GM19043 (cell line): ENCODE measurements at regions not wholly inside any gene's neighbourhood (a gene's known extent, or its start where the extent isn't known, plus 50 kb on each side); places are given as distances from the start of the nearest gene placed in this dataset.
"Not testable (repeated sequence)": the region's sequence is repeated elsewhere in the genome, so short reads cannot be mapped to it uniquely, and the experiment has no call there.

Experiments
- ATAC-seq: cut with Tn5 transposase; IDR thresholded peaks from one replicate; pipeline ENCODE4 v1.9.1; 2021; ENCODE audit warnings: low read depth; ENCODE audit not compliant: unreplicated experiment

DNA sequence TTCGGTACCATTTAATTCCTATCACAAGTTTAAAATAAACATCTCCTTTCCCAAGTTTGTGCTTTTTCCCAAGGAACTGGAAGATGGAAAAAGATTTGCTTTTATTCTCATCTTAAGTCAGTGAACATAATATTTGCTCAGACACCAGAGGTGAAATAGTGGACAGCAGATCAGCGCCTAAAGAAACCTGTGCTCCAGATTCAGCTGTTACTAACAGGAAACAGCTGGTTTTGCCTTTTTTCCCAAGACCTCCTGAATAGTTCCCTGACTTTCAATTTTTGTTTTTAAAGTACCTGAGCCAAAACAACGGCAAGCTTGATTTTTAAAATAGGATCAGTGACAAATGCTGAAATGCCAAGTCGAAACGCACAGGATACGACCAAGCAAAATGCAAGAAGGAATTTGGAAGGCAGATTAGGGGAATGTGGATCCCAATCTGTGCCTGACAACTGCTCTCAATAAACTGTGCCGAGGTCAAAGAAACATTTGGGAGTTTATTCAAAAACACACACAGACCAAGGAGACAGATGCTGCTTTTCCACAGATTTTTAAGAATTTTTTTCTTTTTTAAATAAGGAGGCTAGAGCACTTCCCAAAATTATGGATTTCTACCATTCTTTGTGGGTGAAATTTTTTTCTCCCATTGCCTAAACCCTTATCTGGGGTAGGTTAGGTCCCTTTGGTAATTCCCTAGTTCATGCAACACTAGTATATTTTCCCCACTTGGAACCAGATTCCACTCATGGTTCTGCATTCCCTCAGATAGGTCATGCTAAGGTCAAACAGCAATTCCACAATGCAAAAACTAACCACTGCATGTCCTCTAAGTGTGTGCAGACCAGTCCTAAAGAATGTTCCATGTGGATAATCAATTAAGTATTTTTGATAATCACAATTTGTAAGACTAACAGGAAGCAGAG lies 121.5 kb upstream of the PDE1A start:
- ATAC-seq, result no peak

DNA sequence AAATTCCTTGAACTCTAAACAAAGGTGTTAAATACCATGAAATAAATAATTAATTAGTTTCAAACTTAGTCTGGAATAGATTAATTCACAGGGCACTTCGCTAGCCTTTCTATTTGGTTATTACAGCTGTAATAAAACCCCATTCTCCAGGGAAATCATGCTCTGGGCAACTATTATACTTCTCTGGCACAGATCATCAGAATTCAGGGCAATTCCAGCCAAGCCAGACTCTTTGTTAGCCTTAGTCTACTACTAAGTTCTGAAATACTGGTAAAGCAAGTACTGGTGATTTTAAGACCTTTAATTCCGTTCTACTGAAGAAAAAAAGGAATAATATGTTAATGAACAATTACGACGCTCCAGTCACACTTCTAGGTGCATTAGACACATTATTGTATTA lies 123.4 kb upstream of the PDE1A start:
- no peak for ATAC-seq

DNA sequence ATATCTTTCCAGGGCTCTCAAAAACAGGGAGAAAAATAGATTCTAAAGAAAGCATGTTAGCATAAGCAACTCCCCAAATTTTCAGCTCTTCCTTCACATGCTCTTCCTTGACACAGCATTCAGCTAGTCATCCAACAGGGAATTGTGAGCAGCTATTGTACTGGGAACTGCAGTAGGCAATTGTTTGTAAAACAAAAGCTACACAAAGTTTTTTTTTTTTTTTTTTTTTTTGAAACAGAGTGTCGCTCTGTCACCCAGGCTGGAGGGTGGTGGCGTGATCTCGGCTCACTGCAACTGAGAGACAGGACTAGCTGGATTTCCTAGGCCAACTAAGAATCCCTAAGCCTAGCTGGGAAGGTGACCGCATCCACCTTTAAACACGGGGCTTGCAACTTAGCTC lies 125.4 kb upstream of the PDE1A start:
- ATAC-seq, result not testable (repeated sequence)

DNA sequence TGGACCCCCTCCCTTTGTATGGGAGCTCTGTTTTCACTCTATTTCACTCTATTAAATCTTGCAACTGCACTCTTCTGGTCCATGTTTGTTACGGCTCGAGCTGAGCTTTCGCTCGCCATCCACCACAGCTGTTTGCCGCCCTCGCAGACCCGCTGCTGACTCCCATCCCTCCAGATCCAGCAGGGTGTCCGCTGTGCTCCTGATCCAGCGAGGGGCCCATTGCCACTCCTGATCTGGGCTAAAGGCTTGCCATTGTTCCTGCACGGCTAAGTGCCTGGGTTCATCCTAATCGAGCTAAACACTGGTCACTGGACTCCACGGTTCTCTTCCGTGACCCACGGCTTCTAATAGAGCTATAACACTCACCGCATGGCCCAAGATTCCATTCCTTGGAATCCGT lies 125.9 kb upstream of the PDE1A start:
- ATAC-seq, result not testable (repeated sequence)

DNA sequence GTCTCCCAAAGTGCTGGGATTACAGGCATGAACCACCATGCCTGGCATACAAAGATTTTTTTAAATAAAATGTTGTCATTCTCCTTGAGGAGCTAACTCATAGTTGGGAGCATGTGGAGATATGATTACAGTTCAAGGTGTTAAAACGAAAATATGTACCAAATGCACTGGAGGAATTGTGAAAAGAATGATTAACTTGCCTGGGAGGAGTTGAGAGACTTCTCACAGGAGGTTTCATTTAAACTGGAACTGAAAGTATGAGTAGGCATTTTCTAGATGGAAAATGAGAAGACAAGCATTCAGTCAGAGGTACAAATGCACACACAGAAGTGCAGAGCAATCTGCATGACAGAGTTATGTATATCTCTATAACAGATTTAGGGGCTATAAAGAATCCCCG lies 126.6 kb upstream of the PDE1A start:
- peak; percentile 100 for ATAC-seq

DNA sequence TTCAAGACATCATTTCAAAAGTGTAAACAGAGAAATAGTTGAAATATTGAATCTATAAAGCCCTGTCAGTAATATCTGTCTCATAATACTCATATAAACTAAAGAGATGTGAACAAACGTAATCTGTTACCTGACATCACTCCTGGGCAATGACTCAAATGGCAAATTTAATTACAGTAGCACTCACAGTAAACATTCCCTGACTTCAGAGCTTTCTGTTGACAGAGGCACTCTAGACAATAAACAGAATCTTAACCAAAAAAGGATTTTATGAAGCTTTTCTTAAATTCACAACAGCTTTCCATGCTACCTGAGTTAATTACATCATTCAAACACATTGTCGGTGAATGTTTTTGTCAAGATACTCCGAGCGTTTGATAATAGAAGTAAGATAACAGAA lies 128.1 kb upstream of the PDE1A start:
- ATAC-seq, result no peak

DNA sequence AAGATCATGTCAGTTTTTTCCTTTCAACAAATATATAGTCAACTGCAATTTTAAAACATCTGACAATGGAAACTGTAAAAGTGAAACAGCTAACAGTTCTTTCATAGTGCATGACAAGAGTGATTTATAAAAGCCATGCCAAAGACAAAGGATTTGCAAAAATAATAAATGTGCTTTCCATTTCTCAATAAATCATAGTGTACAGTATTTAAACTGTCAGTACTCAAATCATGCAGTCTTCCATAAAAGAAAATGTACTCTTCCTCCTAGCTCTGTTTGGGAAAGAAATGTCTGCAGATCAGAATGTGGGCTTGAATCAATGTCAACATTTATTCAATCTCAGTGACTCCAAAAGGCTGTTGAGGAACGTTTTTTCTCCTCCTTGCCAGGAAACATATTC lies 131.7 kb upstream of the PDE1A start:
- no peak for ATAC-seq

DNA sequence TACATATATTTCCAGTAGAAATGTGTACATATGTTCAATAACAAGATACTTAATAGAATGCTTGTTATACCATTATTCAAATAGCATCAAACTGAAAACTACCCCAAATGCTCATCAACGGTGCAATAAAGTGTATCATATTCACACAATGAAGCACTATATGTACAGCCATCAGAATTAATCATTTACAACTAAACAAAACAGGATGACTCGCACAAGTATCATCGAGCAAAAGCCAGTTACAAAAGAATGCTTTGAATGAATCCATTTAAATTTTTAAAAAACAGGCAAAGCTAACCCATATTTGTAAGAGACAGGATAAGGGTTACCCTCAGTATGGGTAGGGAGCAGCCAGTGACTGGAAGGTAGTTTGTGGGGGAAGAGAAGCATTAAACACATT lies 132.8 kb upstream of the PDE1A start:
- no peak for ATAC-seq

DNA sequence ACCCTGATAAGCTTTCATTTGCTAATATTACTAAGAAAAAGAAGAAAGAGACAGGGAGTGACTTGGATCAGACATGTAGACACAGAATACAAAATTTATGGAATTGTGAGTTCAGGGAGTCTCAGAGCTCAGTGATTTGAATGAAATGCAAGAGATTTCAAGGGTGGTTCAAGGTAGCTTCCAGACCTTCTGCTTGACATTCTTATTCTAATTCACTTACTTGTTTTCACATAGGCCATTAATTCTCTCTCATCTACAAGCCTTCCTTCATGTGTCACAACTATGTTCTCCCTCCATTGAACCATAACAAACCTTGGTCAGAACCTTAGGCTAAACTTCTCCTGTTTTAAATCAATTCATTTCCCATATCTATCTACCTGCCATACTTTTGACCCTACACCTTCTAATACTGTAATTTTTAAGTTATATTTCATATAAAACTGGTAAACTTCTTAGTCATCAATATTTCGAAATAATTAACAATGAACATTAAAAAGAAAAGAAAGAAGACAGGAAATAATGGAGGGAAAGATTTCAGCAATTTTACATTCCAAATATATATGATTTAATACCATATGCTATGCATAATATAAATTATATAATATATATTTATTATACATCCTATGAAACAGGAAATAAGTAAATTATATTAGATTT lies 139.2 kb upstream of the PDE1A start:
- no peak for ATAC-seq

DNA sequence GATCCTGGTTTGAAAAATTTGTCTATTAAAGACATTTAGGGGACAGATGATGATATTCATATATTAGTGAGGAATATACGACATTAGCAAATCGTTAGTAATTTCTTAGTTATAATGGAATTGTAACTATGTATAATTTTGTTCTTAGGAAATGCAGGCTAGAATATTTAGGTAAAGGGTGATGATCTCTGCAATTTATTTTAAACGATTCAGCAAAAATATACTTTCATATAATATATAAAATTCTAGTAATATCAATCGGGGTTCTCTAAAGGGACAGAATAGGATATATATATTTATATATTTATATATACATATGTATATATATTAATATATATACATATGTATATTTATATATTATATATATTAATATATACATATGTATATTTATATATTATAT lies 142.5 kb upstream of the DNAJC10 start:
- ATAC-seq, result no peak

DNA sequence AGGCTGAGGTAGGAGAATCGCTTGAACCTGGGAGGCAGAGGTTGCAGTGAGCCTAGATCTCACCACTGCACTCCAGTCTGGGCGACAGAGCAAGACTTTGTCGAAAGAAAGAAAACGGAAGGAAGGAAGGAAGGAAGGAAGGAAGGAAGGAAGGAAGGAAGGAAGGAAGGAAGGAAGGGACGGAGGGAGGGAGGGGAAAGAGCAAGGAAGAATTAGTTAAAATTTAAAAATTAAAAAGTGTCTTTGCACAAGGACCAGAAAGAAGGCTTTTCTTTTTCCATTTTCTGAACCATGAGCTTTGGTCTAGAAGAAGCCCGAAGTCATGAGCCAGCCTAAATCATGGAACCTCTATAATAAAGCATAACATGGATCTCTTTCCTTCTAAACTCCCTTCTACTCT lies 138.2 kb upstream of the DNAJC10 start:
- ATAC-seq, result no peak

DNA sequence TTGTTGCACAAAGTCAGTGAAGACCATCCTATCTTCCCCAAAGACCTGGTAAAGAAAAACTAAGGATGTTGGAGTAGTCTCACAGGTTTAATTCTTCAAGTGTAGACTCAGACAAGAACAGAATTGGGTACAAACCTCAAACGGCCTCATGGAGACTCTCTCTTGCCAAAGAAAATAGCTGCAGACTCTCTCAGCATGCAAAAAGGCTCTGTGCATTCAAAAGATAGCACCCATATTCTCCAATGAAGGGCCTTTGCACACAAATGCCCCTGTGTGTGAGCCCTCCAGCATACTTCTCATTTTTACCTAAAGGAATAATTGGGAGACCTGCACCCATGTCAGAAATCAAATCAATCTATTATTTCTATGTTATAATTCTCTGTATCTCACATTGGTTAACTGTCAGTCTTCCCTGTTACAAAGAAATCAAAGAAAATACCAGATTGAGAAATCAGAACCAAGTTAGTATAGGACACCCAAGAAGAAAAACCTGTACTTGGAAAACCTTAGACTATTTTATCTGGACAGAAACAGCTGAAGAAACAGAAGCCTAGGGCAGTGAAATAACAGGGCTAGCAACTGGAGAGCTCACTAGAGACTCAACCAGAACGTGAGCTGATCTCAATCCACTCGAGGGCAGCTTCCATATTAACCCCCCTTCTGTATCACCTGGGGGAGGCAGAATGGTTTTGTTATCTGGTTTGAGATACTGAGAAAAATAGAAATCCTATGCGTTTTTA lies 134.7 kb upstream of the DNAJC10 start:
- ATAC-seq, result no peak

DNA sequence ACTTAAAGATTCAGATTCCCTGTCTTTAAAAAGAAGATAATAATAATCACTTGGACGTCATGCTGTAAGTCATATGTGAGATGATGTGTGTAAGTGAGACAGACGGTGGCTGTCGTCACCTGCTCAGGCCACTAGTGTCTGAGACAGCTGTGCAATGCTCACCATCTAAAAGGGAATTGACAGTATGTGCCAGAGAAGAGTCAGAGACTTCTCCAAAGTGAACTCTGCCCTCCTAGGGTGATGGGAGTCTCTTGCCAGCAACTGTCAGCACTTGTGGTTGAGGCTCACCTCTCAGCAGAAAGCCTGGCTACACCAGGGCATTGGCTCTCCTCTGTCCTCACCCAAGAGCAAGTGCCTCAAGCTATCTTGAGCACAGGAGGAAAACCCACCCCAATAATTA lies 131.6 kb upstream of the DNAJC10 start:
- ATAC-seq, result no peak

DNA sequence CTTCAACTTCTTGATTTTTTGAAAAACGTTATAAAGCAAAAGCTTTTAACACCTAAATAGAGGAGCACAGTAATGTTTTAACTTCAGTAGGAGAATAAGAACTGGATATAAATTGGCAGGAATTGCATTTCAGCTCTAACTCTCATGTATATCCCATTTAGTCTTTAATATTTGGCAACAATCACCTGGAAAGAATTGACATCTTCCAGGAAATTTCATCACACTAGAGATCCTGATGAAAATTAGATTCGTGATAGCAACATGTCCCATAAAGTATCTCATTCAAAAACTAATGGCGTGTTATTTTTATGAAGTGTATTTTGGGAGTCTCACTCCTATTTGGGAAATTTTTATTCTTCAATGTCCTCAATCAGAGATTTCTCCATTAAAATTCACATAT lies 131.1 kb upstream of the DNAJC10 start:
- ATAC-seq, result no peak

DNA sequence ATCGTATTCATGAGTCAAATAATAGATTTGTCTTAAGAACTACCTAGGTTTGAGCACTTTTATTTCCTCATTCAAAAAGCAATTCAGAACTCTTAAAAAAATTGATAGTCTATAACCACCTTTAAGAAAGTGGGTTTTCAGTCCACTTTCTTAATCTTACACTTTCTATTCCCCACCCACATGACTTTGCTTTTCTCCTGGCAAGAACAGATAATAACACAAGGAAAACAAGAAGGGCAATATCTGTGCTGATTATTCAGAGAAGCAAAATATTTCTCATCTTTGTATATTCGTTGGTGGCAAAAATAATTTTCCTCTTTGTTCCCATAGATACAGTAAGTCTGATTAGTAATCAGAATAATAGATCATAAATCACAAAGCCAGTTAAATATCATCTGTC lies 130.6 kb upstream of the DNAJC10 start:
- ATAC-seq, result no peak

DNA sequence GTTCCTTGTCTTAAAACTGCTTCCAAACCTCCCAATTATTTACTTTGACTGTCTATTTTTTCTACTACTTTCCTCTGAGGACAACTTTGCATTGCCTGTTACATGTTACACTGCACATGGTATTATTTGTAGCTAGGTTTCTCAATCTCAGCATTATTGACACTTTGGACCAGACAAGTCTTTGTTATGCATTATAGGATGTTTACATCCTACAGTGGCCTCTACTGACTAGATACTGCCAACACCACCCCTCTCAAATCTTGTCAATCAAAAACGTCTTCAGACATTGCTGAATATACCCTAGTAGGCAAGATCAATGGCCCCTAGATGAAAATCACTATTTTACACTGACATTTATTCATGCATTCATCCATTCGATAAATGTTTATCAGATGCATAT lies 129.6 kb upstream of the DNAJC10 start:
- no peak for ATAC-seq

DNA sequence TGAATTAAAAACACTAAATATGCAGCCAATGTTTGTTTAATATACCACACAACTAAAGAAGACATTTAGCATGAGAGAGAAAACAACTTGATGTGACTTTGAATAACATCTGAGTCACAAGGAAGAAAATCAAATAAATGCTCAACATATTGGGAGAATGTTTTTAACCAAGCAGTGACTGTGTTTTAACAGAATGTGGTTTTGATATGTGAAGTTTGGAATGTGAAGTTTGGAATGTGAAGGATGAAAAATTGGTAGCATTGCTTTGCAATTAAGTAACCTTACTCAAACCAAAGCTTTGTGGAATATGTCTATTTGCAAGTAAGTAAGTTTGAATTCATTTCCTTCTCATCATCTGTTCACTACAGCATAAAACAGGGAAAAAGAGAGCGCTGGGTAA lies 128.2 kb upstream of the DNAJC10 start:
- no peak for ATAC-seq

DNA sequence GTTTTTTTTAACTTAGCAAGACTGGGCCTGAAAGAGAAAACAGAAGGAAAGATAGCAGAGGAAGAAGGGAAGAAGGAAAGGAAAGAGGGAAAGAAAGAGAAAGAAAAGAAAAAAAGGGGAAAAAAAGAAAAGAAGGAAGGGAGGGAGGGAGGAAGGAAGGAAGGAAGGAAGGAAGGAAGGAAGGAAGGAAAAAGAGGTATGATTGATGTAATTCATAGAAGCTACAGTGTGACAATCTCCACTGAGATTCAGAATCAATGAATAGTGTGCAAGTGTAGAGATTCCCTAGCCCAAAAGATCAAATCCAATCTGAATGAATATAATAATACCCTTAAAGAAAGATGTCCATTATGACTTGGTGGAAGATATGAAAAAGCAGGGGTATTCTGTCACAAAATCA lies 126.9 kb upstream of the DNAJC10 start:
- no peak for ATAC-seq

DNA sequence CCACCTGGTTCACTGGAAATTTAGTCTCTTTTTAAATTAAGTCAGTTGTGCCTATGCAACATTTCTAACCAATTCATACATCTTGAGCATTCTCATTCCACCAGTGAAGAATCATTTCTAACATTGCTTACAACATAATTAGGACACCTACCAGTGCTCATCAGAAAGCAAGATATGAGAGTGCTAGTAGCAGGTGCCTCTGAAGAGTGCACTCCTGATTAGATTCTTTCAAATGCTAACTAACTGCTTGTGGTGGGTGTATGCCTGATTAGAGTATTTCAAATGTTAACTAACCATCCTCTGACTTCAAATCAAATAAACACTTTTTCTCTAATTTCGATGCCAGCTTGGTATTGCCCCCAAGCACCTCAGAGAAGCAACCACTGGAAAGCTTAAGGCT lies 124.3 kb upstream of the DNAJC10 start:
- ATAC-seq, result no peak

DNA sequence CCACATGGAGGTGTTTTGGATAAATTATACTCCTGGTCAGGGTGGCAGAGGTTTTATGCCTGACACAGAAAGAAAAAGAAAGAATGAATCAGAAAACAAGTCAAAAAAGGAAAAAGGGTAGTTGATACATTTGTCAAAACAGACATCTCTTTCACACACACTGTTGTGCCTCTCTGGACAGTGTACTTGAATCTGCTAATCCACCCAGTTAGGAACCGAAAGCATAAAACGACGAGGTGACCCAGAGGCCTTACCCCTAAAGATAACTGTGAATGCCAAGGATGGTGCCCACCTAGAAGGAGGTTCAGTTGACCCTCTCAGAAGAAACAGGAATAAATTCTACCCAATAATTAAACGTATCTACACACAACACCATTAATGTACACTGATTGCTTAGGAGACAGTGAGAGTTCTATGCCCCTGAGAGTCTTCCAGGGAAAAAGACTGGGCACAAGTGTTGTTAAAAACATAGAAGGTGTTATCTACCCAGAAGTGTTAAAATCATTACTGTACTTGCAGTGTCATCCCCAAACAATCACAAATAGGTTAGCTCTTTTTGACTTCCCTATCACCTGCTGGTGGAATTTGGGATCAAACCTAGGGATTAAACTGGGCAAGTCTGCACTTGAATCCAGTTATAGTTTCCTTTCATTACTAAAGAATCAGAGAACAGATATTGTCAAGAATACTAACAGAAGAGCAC lies 123.2 kb upstream of the DNAJC10 start:
- ATAC-seq, result no peak
